Common myeloid progenitor, CD34-positive (primary cell): ENCODE measurements at regions not wholly inside any gene's neighbourhood (a gene's known extent, or its start where the extent isn't known, plus 50 kb on each side); places are given as distances from the start of the nearest gene placed in this dataset.

Experiments used
- CTCF ChIA-PET: fragments of 350-600 bp; sonication (Branson Sonifier 250); formaldehyde crosslinking; loops from one replicate; lab custom pipeline; 2021; ENCODE audit warnings: antibody characterized with exemption; lab: Charles Lee
- POLR2A ChIA-PET: fragments of 350-600 bp; sonication (Branson Sonifier 250); formaldehyde crosslinking; loops from one replicate; lab custom pipeline; 2021; ENCODE audit warnings: antibody characterized with exemption; lab: Charles Lee
- DNase-seq, 3 donors: peaks; one replicate each; pipeline versions ENCODE4 v3.0.0 to v3.0.0-alpha.2; 2013
- H3K27ac ChIP-seq, 2 experiments: 1 replicate in 1 of 2; 2 replicates in 1 of 2; pipeline ENCODE4 v1.7.0; 2013; ENCODE audit warnings: inconsistent platforms in 2 of 2, low read length in 2 of 2, mild to moderate bottlenecking in 2 of 2, low read depth in 1 of 2, moderate library complexity in 1 of 2; ENCODE audit not compliant: severe bottlenecking in 2 of 2, insufficient read depth in 1 of 2, poor library complexity in 1 of 2
- H3K27me3 ChIP-seq, 5 experiments: replicated peaks in 2 of 5; 1 replicate in 3 of 5; 2 replicates in 2 of 5; pipeline versions ENCODE4 v1.6.1 to v1.7.0; 2013; ENCODE audit warnings: low read length in 4 of 5, mild to moderate bottlenecking in 2 of 5, moderate library complexity in 2 of 5, inconsistent platforms in 1 of 5; ENCODE audit not compliant: insufficient read depth in 5 of 5, control insufficient read depth in 4 of 5
- H3K36me3 ChIP-seq, 4 experiments: 1 replicate in 2 of 4; 2 replicates in 2 of 4; pipeline versions ENCODE4 v1.6.1 to v1.7.0; 2013; ENCODE audit warnings: low read length in 3 of 4, control low read depth in 1 of 4, mild to moderate bottlenecking in 1 of 4; ENCODE audit not compliant: control insufficient read depth in 4 of 4, insufficient read depth in 4 of 4
- H3K4me1 ChIP-seq, 4 experiments: 1 replicate in 3 of 4; 2 replicates in 1 of 4; pipeline versions ENCODE4 v1.6.1 to v1.7.1; 2013; ENCODE audit warnings: low read length in 3 of 4, mild to moderate bottlenecking in 3 of 4, control low read depth in 1 of 4, inconsistent platforms in 1 of 4, moderate library complexity in 1 of 4; ENCODE audit not compliant: control insufficient read depth in 4 of 4, insufficient read depth in 4 of 4; ENCODE audit errors: control extremely low read depth in 1 of 4
- H3K4me3 ChIP-seq, 7 experiments: 1 replicate in 4 of 7; 2 replicates in 3 of 7; pipeline versions ENCODE4 v1.5.1 to v1.7.0; 2013; ENCODE audit warnings: mild to moderate bottlenecking in 7 of 7, low read length in 6 of 7, moderate library complexity in 6 of 7, inconsistent platforms in 2 of 7, low read depth in 2 of 7, control low read depth in 1 of 7; ENCODE audit not compliant: insufficient read depth in 4 of 7, control insufficient read depth in 1 of 7; ENCODE audit errors: extremely low read depth in 1 of 7
- H3K9me3 ChIP-seq, 5 experiments: 1 replicate in 4 of 5; 2 replicates in 1 of 5; pipeline versions ENCODE4 v1.6.1 to v1.7.1; 2013; ENCODE audit warnings: low read length in 4 of 5, mild to moderate bottlenecking in 2 of 5, inconsistent platforms in 1 of 5, low read depth in 1 of 5, moderate library complexity in 1 of 5; ENCODE audit not compliant: control insufficient read depth in 4 of 5, insufficient read depth in 2 of 5; ENCODE audit errors: control extremely low read depth in 1 of 5
- WGBS: methylation state at CpG from one replicate; pipeline ENCODE4 v1.1.5; 2013; ENCODE audit not compliant: insufficient coverage; 5-methylcytosine and 5-hydroxymethylcytosine counted together

DNA sequence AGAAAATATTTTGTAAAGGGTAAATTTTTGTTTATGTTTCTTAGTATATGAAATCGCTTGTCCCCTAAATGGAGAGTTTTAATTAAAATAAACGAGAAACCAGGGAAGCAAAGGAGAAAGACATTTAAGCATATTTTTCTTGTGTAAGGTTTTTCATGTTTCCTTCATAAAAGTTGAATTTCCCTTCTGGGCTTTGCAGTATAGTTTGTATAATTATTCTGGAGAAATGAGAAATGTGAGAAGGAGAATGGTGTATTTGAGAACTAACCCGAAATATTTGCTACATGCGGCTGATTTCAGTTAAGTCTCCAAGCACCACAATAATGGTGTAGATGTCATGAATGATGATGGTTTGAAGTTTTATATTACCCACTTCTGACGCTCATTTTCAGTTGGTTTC lies 307.7 kb upstream of the SEL1L start:
- Histone ChIP-seq H3K36me3 (no peaks in the 10 kb centered on the region), H3K4me3 (no peak overlapping the region), H3K27me3 (no peaks in the 10 kb centered on the region), H3K9me3 (peaks cover 0 to 3% (median 2%) of the 10 kb centered on the region in 5 experiments), H3K27ac (no peak overlapping the region), H3K4me1 (no peaks in the 10 kb centered on the region)
- DNase-seq, result no peak
- CTCF ChIA-PET, result no interaction called here
- 100% methylated on average over 4 of the region's 5 CpGs for WGBS
- POLR2A ChIA-PET, result no interaction called here

DNA sequence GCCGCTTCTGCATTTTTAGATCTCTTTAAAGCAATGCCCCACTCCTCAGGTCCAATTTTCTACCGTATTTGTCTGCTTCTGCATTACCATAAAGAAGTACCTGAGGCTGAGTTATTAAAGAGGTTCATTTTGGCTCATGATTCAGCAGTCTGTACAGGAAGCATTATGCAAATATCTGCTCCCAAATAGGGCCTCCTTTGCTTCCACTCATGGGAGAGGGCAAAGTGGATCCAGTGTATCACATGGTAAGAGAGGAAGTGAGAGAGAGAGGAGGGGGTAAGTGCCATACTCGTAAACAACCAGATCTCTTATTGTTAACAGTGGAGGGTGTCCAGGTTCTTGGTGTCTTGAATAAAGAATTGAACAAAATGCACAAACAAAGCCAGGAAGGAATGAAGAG lies 316.1 kb upstream of the SEL1L start:
- peaks cover 0 to 11% (median 0%) of the 10 kb centered on the region in 5 experiments for H3K9me3 ChIP-seq
- H3K4me1 ChIP-seq, result no peaks in the 10 kb centered on the region
- DNase-seq, result peak in 1 of 3 donors; percentile 6
- no peaks in the 10 kb centered on the region for H3K27me3 ChIP-seq
- no peaks in the 10 kb centered on the region for H3K36me3 ChIP-seq
- H3K27ac ChIP-seq, result no peak overlapping the region
- WGBS, result 50% methylated on average over 2 of the region's 3 CpGs
- H3K4me3 ChIP-seq, result no peak overlapping the region
- POLR2A ChIA-PET, result no interaction called here
- CTCF ChIA-PET, result no interaction called here

DNA sequence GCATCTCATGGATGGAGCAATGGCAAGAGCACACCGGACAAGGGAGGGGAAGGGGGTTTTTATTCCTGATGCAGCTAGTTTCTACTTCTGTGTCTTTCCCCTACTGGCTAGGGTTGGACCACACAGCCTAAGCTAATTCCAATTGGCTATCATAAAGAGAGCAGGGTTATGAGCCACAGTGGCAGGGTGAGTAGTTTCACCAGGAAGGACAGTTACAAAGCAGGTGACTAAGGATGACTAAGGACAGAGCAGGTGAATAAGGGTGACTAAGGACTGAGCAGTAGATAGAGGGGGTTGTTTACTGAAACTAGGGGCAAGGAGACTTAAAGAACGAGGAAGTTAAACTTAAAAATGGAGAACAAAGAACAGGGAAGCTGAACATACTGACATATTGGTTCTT lies 321.4 kb upstream of the SEL1L start:
- H3K27ac ChIP-seq, result no peak overlapping the region
- peaks cover 0 to 27% (median 12%) of the 10 kb centered on the region in 5 experiments for H3K9me3 ChIP-seq
- ChIA-PET POLR2A (no interaction called here), CTCF (no interaction called here)
- 67% methylated on average over 1 of the region's 2 CpGs for WGBS
- H3K27me3 ChIP-seq, result no peaks in the 10 kb centered on the region
- no peak for DNase-seq
- no peak overlapping the region for H3K4me3 ChIP-seq
- H3K36me3 ChIP-seq, result no peaks in the 10 kb centered on the region
- H3K4me1 ChIP-seq, result no peaks in the 10 kb centered on the region

DNA sequence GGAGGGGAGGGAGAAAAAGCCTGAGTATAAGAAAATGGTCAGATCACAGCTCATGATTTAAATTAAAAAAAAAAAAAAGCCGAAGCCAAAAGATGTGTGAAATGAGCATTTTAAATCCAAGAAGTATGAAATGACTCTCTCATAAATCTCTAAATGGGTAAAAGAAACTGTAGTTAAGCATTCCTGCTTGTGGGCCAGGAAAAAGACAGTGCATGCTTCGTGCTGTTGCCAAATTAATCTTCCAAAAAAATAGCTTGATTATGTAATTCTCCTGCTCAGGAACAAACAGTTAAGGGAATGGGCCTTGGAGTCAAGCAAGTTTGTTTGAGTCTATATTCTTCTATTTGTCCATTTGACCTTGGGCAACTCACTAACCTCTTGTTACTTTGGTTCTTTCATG lies 325.4 kb upstream of the SEL1L start:
- H3K27ac ChIP-seq, result no peak overlapping the region
- no peak for DNase-seq
- no peak overlapping the region for H3K4me3 ChIP-seq
- WGBS, result 93% methylated on average over 2 of the region's 2 CpGs
- POLR2A ChIA-PET, result no interaction called here
- no peaks in the 10 kb centered on the region for H3K27me3 ChIP-seq
- H3K36me3 ChIP-seq, result no peaks in the 10 kb centered on the region
- H3K9me3 ChIP-seq, result peaks cover 0 to 27% (median 12%) of the 10 kb centered on the region in 5 experiments
- H3K4me1 ChIP-seq, result no peaks in the 10 kb centered on the region
- CTCF ChIA-PET, result no interaction called here

DNA sequence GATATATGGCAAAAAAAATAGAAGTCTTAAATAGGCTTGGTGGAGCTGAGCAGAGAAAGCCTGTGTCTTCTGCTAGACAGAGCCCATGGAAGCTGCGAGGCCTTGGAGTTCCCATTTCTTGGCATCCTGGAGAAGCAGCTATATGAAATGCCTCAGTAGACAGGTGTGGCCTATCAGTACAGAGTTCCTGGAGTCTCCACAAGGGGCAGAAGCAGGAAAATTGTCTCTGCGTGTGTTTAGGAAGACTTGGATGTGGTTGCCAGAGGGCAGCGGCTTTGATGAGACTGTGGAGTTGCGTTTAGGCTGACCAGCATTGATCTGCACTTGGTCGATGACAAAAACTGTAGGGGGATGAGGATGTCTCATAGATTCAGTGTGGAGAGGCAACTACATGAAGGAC lies 334.5 kb upstream of the SEL1L start:
- no peak for DNase-seq
- H3K27ac ChIP-seq, result no peak overlapping the region
- WGBS, result 90% methylated on average over 4 of the region's 5 CpGs
- ChIA-PET CTCF (no interaction called here), POLR2A (no interaction called here)
- H3K4me1 ChIP-seq, result no peaks in the 10 kb centered on the region
- H3K27me3 ChIP-seq, result no peaks in the 10 kb centered on the region
- H3K4me3 ChIP-seq, result no peak overlapping the region
- no peaks in the 10 kb centered on the region for H3K36me3 ChIP-seq
- no peaks in the 10 kb centered on the region for H3K9me3 ChIP-seq

DNA sequence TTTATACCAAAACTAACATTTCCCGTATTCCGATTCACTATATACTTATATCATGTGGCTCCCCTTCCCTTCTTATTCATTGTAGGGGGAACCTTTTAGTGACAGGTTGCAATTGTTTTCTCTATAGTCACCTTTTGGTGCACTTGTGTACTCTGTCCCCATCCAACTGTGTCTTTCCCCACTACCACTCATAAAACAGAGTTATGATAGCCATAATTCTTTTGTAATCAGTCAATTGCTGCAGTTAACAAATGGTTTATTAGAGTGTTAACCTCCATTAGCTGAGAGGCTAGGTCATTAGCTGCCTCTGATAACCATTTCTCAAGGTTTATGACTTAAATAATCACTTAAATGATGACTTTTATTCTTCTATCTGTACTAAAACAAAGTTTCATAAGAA lies 338.1 kb upstream of the SEL1L start:
- DNase-seq, result no peak
- 80% methylated on average over 1 of the region's 2 CpGs for WGBS
- POLR2A ChIA-PET, result no interaction called here

DNA sequence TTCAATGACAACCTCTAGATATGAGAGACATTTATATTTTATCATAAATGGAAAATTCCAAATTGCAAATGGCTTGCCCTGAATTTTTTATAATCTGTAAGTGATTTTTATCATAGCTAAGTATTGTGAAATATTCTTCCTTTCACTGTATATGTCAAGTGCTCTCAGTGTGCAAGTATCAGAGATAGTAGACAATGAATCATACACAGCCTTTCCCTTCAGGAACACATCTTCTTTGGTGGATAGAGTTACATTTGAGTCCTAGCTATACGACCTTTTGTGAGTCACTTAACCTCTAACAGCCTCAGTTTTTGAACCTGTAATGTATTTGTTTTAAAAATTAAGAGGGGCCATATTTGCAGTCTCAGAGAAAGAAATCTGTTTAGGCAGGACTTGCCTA lies 350.7 kb upstream of the SEL1L start:
- WGBS, result 100% methylated on average over 1 of the region's 1 CpG
- Histone ChIP-seq H3K4me1 (no peaks in the 10 kb centered on the region), H3K36me3 (no peaks in the 10 kb centered on the region), H3K27ac (no peak overlapping the region), H3K9me3 (no peaks in the 10 kb centered on the region), H3K4me3 (no peak overlapping the region), H3K27me3 (no peaks in the 10 kb centered on the region)
- CTCF ChIA-PET, result no interaction called here
- POLR2A ChIA-PET, result no interaction called here
- DNase-seq, result no peak

More for the DNA sequence above, 338.1 kb upstream of the SEL1L start:
- Histone ChIP-seq H3K4me3 (no peak overlapping the region), H3K4me1 (no peaks in the 10 kb centered on the region), H3K9me3 (peaks cover 0 to 5% (median 3%) of the 10 kb centered on the region in 5 experiments), H3K27ac (no peak overlapping the region), H3K36me3 (no peaks in the 10 kb centered on the region), H3K27me3 (no peaks in the 10 kb centered on the region)
- CTCF ChIA-PET, result no interaction called here
